WTC11 (cell line): ENCODE measurements at regions not wholly inside any gene's neighbourhood (a gene's known extent, or its start where the extent isn't known, plus 50 kb on each side); places are given as distances from the start of the nearest gene placed in this dataset.

Experiments
- ATAC-seq: fragments of 200-7000 bp; cut with Tn5 transposase; 2 replicates; pipeline ENCODE4 v1.10.0; 2021; ENCODE audit warnings: mild to moderate bottlenecking, moderate library complexity
- CTCF ChIA-PET: fragments of 300-600 bp; sonication (Branson Sonifier 250); formaldehyde crosslinking; loops from one replicate; lab custom pipeline; 2021; ENCODE audit warnings: antibody characterized with exemption; lab: Charles Lee
- POLR2A ChIA-PET: fragments of 350-600 bp; sonication (Branson Sonifier 250); formaldehyde crosslinking; loops from one replicate; lab custom pipeline; 2021; ENCODE audit warnings: antibody characterized with exemption; lab: Charles Lee
- DNase-seq: peaks from one replicate; pipeline ENCODE4 v3.0.0; 2021; ENCODE audit warnings: low spot score
- H3K27ac Mint-ChIP-seq: 2 replicates; pipeline ENCODE4 v1.8.0; 2021; ENCODE audit warnings: mixed read lengths
- H3K27me3 Mint-ChIP-seq: 2 replicates; pipeline ENCODE4 v1.8.0; 2021; ENCODE audit warnings: low read depth, mild to moderate bottlenecking, moderate library complexity, mixed read lengths
- H3K36me3 Mint-ChIP-seq: 2 replicates; pipeline ENCODE4 v1.8.0; 2021; ENCODE audit warnings: mixed read lengths
- H3K4me1 Mint-ChIP-seq: 2 replicates; pipeline ENCODE4 v1.8.0; 2022; ENCODE audit warnings: mixed read lengths
- H3K4me3 Mint-ChIP-seq: 2 replicates; pipeline ENCODE4 v1.8.0; 2021; ENCODE audit warnings: mild to moderate bottlenecking, moderate library complexity, mixed read lengths
- H3K9me3 Mint-ChIP-seq: 2 replicates; pipeline ENCODE4 v1.8.0; 2021; ENCODE audit warnings: mixed read lengths
- CREB1 ChIP-seq: sonication (generic); formaldehyde crosslinking; IDR thresholded peaks from 2 replicates; pipeline ENCODE4 v1.8.0; 2023; ENCODE audit warnings: mild to moderate bottlenecking, missing genetic modification reagents
- CREM ChIP-seq: sonication (generic); formaldehyde crosslinking; IDR thresholded peaks from 2 replicates; pipeline ENCODE4 v1.8.1; 2022; ENCODE audit warnings: mild to moderate bottlenecking, missing genetic modification reagents, moderate library complexity
- EMX1 ChIP-seq: fragments of 250-450 bp; sonication (Bioruptor Pico); IDR thresholded peaks from 2 replicates; pipeline ENCODE4 v1.8.0; 2021; ENCODE audit warnings: mild to moderate bottlenecking
- FOXK1 ChIP-seq: sonication (generic); formaldehyde crosslinking; IDR thresholded peaks from 2 replicates; pipeline ENCODE4 v1.8.0; 2022; ENCODE audit warnings: mild to moderate bottlenecking, moderate library complexity, missing genetic modification reagents
- IRF2 ChIP-seq: sonication (generic); formaldehyde crosslinking; IDR thresholded peaks from 2 replicates; pipeline ENCODE4 v1.8.0; 2022; ENCODE audit warnings: low read depth, missing genetic modification reagents, borderline replicate concordance
- JUN ChIP-seq: sonication (generic); formaldehyde crosslinking; IDR thresholded peaks from 2 replicates; pipeline ENCODE4 v1.8.0; 2023; ENCODE audit warnings: mild to moderate bottlenecking, missing genetic modification reagents
- KAT7 ChIP-seq: sonication (generic); formaldehyde crosslinking; IDR thresholded peaks from 2 replicates; pipeline ENCODE4 v1.8.1; 2023; ENCODE audit warnings: missing genetic modification reagents, mild to moderate bottlenecking, borderline replicate concordance
- MXD4 ChIP-seq: fragments of 250-450 bp; sonication (Bioruptor Pico); IDR thresholded peaks from 2 replicates; pipeline ENCODE4 v1.8.0; 2021; ENCODE audit warnings: mild to moderate bottlenecking, moderate library complexity, borderline replicate concordance
- NR1H2 ChIP-seq: sonication (generic); formaldehyde crosslinking; IDR thresholded peaks from 2 replicates; pipeline ENCODE4 v1.9.0; 2021; ENCODE audit warnings: mild to moderate bottlenecking, moderate library complexity, missing genetic modification reagents
- PRRX2 ChIP-seq: fragments of 250-450 bp; sonication (Bioruptor Pico); IDR thresholded peaks from 2 replicates; pipeline ENCODE4 v1.8.0; 2021; ENCODE audit warnings: mild to moderate bottlenecking
- RORB ChIP-seq: fragments of 250-450 bp; sonication (Bioruptor Pico); IDR thresholded peaks from 2 replicates; pipeline ENCODE4 v1.9.0; 2021; ENCODE audit warnings: mild to moderate bottlenecking
- TCF7 ChIP-seq: sonication (generic); formaldehyde crosslinking; IDR thresholded peaks from 2 replicates; pipeline ENCODE4 v1.8.0; 2022; ENCODE audit warnings: mild to moderate bottlenecking, low read depth, missing genetic modification reagents, moderate library complexity
- TP53 ChIP-seq: sonication (generic); formaldehyde crosslinking; IDR thresholded peaks from 2 replicates; pipeline ENCODE4 v1.8.1; 2023; ENCODE audit warnings: mild to moderate bottlenecking, missing genetic modification reagents
- ZNF232 ChIP-seq: sonication (generic); formaldehyde crosslinking; IDR thresholded peaks from 2 replicates; pipeline ENCODE4 v1.8.0; 2022; ENCODE audit warnings: mild to moderate bottlenecking, missing genetic modification reagents
- ZNF423 ChIP-seq: fragments of 250-450 bp; sonication (Bioruptor Pico); IDR thresholded peaks from 2 replicates; pipeline ENCODE4 v2.1.2; 2022; ENCODE audit warnings: mild to moderate bottlenecking, moderate library complexity
- TF ChIP-seq, protein P1 (sequence below): fragments of 250-450 bp; sonication (Bioruptor Pico); IDR thresholded peaks from 2 replicates; pipeline ENCODE4 v1.8.0; 2021; ENCODE audit warnings: mild to moderate bottlenecking
- TF ChIP-seq, protein P2 (sequence below): sonication (generic); formaldehyde crosslinking; IDR thresholded peaks from 2 replicates; pipeline ENCODE4 v1.8.0; 2023; ENCODE audit warnings: missing genetic modification reagents, mild to moderate bottlenecking, borderline replicate concordance
- TF ChIP-seq, protein P3 (sequence below): sonication (generic); formaldehyde crosslinking; IDR thresholded peaks from 2 replicates; pipeline ENCODE4 v1.8.1; 2022; ENCODE audit warnings: low read depth, missing genetic modification reagents, borderline replicate concordance
- TF ChIP-seq, protein P4 (sequence below): fragments of 200-600 bp; IDR thresholded peaks from 2 replicates; pipeline ENCODE4 v1.8.0; 2022; ENCODE audit warnings: antibody characterized with exemption
- TF ChIP-seq, protein P5 (sequence below): fragments of 250-450 bp; sonication (Bioruptor Pico); conservative IDR thresholded peaks from 2 replicates; pipeline ENCODE4 v1.9.0; 2021; ENCODE audit warnings: mild to moderate bottlenecking
- TF ChIP-seq, protein P6 (sequence below): sonication (generic); formaldehyde crosslinking; IDR thresholded peaks from 2 replicates; pipeline ENCODE4 v1.8.0; 2022; ENCODE audit warnings: mild to moderate bottlenecking, missing genetic modification reagents
- TF ChIP-seq, protein P7 (sequence below): fragments of 250-450 bp; sonication (Bioruptor Pico); IDR thresholded peaks from 2 replicates; pipeline ENCODE4 v1.9.0; 2021; ENCODE audit warnings: moderate library complexity, mild to moderate bottlenecking, inconsistent platforms, borderline replicate concordance
- TF ChIP-seq, protein P8 (sequence below): sonication (generic); formaldehyde crosslinking; IDR thresholded peaks from 2 replicates; pipeline ENCODE4 v1.8.1; 2023; ENCODE audit warnings: mild to moderate bottlenecking, missing genetic modification reagents

DNA sequence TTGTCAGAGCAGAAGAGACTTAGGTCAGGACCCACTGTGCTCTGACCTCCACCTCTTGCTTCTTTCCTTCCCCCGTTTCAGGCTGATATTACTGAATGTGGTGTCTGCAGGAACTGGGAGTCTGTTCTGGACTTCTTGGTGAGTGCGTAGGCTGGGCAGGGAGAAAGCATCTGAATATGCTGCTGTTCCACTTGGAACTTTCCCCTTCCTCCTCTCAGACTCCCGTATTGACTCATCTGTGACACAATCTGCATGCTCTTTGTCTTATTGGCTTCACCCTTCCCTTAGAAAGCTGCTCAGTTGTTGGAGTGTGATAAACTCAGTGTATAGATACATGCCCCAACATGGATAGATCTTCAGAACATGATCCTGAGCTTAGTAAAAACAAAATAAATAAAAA lies 137.6 kb upstream of the HABP2 start (continued):
- TF ChIP-seq IRF2 (CRISPR knock-in tag) (no peak), NR1H2 (no peak), TCF7 (CRISPR knock-in tag) (no peak), ZNF423 (CRISPR knock-in tag) (no peak), CREM (no peak), MXD4 (CRISPR knock-in tag) (no peak), PRRX2 (CRISPR knock-in tag) (no peak)
- TF ChIP-seq, protein P1, sequence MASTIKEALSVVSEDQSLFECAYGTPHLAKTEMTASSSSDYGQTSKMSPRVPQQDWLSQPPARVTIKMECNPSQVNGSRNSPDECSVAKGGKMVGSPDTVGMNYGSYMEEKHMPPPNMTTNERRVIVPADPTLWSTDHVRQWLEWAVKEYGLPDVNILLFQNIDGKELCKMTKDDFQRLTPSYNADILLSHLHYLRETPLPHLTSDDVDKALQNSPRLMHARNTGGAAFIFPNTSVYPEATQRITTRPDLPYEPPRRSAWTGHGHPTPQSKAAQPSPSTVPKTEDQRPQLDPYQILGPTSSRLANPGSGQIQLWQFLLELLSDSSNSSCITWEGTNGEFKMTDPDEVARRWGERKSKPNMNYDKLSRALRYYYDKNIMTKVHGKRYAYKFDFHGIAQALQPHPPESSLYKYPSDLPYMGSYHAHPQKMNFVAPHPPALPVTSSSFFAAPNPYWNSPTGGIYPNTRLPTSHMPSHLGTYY (CRISPR knock-in tag): no peak
- TF ChIP-seq, protein P2, sequence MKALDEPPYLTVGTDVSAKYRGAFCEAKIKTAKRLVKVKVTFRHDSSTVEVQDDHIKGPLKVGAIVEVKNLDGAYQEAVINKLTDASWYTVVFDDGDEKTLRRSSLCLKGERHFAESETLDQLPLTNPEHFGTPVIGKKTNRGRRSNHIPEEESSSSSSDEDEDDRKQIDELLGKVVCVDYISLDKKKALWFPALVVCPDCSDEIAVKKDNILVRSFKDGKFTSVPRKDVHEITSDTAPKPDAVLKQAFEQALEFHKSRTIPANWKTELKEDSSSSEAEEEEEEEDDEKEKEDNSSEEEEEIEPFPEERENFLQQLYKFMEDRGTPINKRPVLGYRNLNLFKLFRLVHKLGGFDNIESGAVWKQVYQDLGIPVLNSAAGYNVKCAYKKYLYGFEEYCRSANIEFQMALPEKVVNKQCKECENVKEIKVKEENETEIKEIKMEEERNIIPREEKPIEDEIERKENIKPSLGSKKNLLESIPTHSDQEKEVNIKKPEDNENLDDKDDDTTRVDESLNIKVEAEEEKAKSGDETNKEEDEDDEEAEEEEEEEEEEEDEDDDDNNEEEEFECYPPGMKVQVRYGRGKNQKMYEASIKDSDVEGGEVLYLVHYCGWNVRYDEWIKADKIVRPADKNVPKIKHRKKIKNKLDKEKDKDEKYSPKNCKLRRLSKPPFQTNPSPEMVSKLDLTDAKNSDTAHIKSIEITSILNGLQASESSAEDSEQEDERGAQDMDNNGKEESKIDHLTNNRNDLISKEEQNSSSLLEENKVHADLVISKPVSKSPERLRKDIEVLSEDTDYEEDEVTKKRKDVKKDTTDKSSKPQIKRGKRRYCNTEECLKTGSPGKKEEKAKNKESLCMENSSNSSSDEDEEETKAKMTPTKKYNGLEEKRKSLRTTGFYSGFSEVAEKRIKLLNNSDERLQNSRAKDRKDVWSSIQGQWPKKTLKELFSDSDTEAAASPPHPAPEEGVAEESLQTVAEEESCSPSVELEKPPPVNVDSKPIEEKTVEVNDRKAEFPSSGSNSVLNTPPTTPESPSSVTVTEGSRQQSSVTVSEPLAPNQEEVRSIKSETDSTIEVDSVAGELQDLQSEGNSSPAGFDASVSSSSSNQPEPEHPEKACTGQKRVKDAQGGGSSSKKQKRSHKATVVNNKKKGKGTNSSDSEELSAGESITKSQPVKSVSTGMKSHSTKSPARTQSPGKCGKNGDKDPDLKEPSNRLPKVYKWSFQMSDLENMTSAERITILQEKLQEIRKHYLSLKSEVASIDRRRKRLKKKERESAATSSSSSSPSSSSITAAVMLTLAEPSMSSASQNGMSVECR (CRISPR knock-in tag): no peak

DNA sequence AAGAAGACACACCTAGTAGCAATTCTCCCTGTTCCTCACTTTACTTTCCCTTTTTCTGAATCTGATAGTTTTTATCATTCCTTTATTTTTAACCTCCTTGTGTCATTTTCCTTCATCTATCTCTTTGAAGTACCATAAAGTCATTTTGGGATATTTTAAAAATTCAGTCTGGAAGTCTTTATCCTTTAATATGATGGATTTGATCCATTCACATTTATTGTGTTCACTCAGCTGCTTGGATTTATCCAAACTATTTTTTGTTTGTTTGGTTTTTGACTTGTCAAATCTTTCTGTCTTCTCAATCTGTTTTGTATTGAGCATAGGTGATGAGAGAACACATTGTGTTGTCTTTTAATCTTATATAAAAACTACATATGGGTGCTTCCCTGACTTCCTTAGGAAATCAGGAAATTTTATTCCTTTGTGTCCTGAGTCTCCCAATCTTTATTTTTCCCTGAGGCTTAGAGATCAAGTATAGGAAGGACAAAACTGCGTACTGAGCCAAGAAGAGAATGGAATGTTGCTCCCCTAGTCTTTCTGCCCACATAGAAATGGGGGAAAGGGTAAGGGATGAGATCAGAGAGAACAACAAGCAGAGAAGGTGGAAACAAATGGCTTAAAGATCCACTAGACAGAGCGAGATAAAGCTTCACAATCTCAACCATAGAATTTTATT lies 132.7 kb upstream of the HABP2 start:
- no peaks in the 10 kb centered on the region for H3K4me1 Mint-ChIP-seq
- ChIA-PET POLR2A (no interaction called here), CTCF (no interaction called here)
- H3K4me3 Mint-ChIP-seq: no peak overlapping the region
- H3K27me3 Mint-ChIP-seq: peaks cover 21% of the 10 kb centered on the region
- DNase-seq (no peak), ATAC-seq (no peak)
- peaks cover 6% of the 10 kb centered on the region for H3K36me3 Mint-ChIP-seq
- H3K9me3 Mint-ChIP-seq: peaks cover 32% of the 10 kb centered on the region
- H3K27ac Mint-ChIP-seq: no peak overlapping the region
- no peak for TF ChIP-seq TP53 (CRISPR knock-in tag)
- no peak for TF ChIP-seq FOXK1 (CRISPR knock-in tag)
- TF ChIP-seq ZNF232 (CRISPR knock-in tag): no peak
- TF ChIP-seq KAT7 (CRISPR knock-in tag): no peak
- TF ChIP-seq, protein P3, sequence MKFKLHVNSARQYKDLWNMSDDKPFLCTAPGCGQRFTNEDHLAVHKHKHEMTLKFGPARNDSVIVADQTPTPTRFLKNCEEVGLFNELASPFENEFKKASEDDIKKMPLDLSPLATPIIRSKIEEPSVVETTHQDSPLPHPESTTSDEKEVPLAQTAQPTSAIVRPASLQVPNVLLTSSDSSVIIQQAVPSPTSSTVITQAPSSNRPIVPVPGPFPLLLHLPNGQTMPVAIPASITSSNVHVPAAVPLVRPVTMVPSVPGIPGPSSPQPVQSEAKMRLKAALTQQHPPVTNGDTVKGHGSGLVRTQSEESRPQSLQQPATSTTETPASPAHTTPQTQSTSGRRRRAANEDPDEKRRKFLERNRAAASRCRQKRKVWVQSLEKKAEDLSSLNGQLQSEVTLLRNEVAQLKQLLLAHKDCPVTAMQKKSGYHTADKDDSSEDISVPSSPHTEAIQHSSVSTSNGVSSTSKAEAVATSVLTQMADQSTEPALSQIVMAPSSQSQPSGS: no peak
- no peak for TF ChIP-seq RORB
- TF ChIP-seq MXD4 (CRISPR knock-in tag): no peak
- TF ChIP-seq, protein P4, sequence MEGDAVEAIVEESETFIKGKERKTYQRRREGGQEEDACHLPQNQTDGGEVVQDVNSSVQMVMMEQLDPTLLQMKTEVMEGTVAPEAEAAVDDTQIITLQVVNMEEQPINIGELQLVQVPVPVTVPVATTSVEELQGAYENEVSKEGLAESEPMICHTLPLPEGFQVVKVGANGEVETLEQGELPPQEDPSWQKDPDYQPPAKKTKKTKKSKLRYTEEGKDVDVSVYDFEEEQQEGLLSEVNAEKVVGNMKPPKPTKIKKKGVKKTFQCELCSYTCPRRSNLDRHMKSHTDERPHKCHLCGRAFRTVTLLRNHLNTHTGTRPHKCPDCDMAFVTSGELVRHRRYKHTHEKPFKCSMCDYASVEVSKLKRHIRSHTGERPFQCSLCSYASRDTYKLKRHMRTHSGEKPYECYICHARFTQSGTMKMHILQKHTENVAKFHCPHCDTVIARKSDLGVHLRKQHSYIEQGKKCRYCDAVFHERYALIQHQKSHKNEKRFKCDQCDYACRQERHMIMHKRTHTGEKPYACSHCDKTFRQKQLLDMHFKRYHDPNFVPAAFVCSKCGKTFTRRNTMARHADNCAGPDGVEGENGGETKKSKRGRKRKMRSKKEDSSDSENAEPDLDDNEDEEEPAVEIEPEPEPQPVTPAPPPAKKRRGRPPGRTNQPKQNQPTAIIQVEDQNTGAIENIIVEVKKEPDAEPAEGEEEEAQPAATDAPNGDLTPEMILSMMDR: no peak
- TF ChIP-seq CREB1 (CRISPR knock-in tag): no peak
- TF ChIP-seq EMX1 (CRISPR knock-in tag): no peak
- TF ChIP-seq, protein P5, sequence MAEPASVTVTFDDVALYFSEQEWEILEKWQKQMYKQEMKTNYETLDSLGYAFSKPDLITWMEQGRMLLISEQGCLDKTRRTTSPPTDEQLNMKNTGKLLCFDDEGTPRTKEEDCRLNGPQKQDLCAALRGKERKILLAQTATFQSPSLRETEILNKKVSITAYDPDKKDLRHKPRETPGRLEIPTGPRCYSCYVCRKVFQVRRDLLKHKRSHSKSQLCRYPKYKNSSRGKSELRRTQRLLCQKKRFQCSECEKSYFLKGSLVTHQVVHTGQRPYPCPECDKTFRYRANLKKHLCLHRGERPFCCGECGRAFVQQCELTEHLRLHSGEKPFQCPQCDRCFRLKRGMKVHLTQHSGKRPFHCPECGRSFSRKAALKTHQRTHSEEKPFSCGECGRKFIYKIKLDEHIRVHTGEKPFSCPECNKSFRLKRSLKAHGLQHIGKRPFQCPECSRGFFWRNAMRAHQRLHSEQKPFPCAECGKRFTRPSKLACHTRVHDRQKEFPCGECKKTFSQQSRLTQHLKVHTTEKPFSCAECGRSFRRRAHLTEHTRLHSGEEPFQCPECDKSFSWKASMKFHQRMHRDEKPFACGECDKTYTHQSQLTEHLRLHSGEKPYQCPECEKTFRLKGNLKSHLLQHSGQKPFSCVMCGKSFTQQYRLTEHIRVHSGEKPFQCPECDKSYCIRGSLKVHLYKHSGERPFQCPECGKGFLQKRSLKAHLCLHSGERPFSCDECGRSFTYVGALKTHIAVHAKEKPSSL (CRISPR knock-in tag): no peak
- TF ChIP-seq, protein P6, sequence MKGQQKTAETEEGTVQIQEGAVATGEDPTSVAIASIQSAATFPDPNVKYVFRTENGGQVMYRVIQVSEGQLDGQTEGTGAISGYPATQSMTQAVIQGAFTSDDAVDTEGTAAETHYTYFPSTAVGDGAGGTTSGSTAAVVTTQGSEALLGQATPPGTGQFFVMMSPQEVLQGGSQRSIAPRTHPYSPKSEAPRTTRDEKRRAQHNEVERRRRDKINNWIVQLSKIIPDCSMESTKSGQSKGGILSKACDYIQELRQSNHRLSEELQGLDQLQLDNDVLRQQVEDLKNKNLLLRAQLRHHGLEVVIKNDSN: no peak
- TF ChIP-seq, protein P7, sequence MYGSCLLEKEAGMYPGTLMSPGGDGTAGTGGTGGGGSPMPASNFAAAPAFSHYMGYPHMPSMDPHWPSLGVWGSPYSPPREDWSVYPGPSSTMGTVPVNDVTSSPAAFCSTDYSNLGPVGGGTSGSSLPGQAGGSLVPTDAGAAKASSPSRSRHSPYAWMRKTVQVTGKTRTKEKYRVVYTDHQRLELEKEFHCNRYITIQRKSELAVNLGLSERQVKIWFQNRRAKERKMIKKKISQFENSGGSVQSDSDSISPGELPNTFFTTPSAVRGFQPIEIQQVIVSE (CRISPR knock-in tag): no peak
- no peak for TF ChIP-seq JUN (CRISPR knock-in tag)
- TF ChIP-seq, protein P8, sequence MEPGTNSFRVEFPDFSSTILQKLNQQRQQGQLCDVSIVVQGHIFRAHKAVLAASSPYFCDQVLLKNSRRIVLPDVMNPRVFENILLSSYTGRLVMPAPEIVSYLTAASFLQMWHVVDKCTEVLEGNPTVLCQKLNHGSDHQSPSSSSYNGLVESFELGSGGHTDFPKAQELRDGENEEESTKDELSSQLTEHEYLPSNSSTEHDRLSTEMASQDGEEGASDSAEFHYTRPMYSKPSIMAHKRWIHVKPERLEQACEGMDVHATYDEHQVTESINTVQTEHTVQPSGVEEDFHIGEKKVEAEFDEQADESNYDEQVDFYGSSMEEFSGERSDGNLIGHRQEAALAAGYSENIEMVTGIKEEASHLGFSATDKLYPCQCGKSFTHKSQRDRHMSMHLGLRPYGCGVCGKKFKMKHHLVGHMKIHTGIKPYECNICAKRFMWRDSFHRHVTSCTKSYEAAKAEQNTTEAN (CRISPR knock-in tag): no peak
